ENCODE measurements at regions not wholly inside any gene's neighbourhood (a gene's known extent, or its start where the extent isn't known, plus 50 kb on each side); places are given as distances from the start of the nearest gene placed in this dataset.

- DNase-seq (ENCODE audit: low read depth), result no peak
Observed at GRCh38 chr6:14670806-14671205, 553.2 kb downstream of the CD83 start.

DNA sequence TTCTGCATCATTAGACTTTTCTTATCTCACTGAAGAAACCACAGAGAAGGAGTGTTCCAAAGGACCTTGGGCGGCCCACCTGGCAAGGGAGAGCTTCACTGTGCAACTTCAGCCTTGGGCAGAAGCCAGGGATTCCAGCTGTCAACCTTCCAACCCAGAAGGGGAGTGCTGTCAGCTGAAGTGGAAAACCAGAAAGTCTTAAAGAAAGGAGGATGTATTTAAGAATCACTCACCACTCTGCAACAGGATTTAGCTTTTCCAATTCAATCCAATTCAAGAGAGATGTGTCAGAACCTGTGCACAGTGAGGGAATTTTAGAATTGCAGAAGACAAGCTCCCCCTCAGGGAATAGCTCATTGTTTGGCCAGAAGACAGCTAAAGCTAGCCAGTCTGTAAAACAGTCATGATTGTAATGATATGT is 553.7 kb downstream of the CD83 start:
- DNase-seq (ENCODE audit: low read depth), result no peak

- no peak for DNase-seq (ENCODE audit: low read depth)
Observed at GRCh38 chr6:14671937-14672336, 554.4 kb downstream of the CD83 start.

- DNase-seq (ENCODE audit: low read depth), result no peak
Observed at GRCh38 chr6:14673201-14673600, 555.6 kb downstream of the CD83 start.

GRCh38 chr6:14674458-14674857 is 556.9 kb downstream of the CD83 start:
- no peak for DNase-seq (ENCODE audit: low read depth)

DNA sequence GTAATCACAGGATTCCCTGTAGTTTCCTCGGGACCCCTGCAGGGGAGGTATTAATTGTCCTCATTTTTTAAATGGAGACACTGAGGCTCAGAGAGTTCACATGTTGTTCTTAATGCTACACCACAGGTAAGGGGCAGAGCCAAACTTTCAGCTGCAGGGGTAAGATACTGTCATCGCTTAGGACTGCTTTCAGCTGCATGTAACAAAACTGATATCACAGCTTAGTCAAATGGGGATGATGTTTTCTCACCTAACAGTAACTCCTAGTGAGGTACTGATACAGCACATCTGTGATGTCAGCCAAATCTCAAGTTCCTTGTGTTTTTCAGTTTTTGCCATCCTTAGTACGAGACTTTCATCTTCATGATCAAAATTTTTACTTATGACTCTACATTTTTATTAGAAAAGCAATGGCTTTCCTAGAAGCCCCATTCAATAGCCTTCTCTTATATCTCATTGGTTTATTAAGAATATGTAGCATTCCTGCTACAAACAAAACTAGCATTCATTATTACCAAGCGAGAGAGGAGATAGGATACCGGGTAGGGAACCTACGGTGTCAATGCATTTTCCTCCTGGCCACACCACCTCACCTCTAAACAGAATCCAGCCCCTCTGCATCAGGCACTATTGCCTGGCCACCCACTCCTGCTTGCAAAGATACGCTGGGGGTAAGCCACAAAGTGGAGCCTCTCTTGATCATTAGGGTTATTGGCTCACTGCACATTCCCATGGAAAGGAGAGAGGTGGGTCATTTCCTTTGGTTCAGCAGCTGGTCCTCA is 557.5 kb downstream of the CD83 start:
- no peak for DNase-seq (ENCODE audit: low read depth)

DNA sequence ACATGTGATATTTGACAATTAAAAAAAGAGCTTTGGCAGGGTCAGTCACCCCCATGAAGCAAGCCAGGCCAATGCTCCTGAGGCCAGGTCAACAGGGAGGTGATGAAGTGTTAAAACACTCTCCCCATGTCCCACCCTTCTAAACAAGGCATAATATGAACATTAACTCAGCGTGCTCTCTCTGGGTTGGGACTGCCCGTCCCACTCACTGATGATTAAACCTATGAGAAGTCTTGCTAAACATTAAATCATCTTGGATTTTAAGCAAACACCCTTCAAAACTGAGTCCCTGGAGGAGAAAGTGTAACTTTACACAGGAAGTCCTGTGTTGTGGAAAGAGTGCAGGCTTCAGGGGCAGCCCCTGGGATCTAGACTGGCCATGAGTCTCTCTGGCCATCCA is 558.5 kb downstream of the CD83 start:
- DNase-seq (ENCODE audit: low read depth), result no peak

DNA sequence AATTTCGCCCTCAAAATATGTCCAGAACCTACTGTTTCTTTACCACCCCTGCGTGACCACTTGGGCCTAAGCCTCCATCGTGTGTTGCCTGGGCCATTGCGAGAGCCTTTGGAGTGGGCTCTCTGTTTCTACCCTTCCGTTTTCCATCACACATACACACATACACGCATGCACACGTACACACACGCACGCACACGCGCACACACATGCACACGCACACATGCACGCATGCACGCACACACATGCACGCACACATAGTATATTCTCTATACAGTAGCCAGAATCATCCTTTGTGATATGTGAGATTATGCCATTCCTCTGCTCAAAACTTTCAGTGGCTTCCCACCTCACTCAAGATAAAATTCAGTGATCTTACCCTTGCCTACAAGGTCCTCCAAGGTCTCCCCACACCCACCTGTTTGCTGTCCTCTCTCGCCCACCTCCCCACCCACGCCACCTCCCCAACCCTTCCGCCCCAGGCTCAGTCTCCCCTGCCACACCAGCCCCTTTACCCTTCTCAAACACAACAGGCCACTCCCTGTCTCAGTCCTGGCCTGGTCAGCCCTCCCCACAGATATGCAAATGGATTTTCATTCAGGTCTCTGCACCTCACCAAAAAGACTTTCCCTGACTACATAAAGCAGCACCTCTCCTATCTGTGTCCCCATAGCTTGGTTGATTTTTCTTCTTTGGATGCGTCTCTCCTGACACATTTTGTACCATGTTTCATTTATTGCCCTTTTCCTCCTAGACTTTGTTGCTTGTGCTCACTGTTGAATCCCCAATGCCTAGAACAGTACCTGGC is 559.6 kb downstream of the CD83 start:
- no peak for DNase-seq (ENCODE audit: low read depth)

GRCh38 chr6:14681699-14682487 is 564.0 kb upstream of the JARID2 start:
- no peak for DNase-seq (ENCODE audit: low read depth)

- no peak for DNase-seq (ENCODE audit: low read depth)
Observed at GRCh38 chr6:14682812-14683211, 563.1 kb upstream of the JARID2 start.

DNA sequence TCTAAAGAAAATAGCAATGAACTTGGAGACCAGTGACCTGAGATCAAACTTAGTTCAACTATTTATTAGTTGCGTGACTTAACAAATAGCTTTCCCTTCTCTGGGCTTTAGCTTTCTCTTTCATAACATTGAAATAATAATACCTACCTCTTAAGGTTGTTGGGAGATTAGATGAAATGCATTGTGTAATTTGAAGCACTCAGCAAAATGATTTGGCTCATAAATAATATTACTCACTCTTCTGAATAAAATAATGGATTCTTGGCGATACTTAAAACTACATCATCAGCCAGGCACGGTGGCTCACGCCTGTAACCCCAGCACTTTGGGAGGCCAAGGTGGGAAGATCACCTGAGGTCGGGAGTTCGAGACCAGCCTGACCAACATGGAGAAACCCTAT is 556.2 kb upstream of the JARID2 start:
- no peak for DNase-seq (ENCODE audit: low read depth)

DNA sequence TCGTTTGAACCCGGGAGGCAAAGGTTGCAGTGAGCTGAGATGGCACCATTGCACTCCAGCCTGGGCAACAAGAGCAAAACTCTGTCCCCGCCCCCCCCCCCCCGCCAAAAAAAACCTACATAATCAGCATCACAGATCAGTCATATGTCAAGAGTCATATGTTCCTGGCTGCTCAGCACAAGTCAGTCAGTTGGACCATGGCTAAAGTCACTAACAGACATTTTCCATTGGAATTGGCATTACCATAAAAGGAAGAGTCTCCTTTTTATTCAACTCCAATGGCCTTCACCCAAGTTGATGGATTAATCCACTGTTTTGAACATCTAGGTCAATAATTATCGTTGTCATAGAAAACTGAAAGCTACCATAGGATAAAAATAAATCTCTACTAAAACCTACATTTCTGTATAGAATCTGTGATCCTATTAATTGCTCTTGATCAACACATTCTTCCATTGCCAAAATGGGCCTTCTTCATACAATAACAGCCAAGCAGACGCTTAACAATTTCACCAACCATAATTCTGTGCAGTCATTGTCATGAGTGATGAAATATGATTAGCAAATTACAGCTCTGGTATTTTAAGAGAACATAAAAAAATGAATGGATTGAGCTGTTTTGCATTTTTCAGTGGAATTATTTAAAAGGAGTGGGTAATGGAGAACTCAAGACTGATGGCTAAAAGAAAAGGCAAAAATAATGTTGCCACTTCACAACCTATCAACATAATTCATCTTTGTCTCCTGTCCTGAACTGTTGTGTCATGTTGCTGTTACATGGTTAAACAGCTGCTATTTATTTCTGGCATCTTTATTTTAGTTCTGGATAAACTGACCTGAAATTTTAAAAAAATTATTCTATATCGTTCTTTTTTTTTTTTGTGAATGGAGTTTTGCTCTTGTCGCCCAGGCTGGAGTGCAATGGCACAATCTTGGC is 555.5 kb upstream of the JARID2 start:
- no peak for DNase-seq (ENCODE audit: low read depth)

- DNase-seq (ENCODE audit: low read depth), result no peak
Observed at GRCh38 chr6:14692208-14692607, 553.7 kb upstream of the JARID2 start.

- no peak for DNase-seq (ENCODE audit: low read depth)
Observed at GRCh38 chr6:14693301-14694192, 552.3 kb upstream of the JARID2 start.

GRCh38 chr6:14694308-14694707 is 551.6 kb upstream of the JARID2 start:
- DNase-seq (ENCODE audit: low read depth), result no peak

DNA sequence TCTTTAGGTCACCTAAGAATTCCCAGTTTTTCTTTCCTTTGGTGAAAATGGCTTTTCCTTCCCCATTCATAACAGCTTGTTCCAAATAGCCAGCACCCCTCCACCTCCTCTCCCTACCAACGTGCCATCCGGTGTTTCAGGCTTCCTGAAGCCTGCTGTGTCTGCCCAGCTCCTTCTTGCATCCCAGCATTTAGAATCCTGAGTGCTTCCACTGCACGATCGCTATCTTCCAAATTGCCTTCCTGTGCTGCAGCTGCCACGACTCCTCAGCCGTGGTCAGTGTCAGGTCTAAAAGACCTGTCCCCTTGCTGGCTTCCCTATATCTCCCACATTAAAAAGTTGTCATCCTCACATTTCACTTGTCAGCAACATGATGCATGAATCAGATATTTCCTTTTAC is 550.3 kb upstream of the JARID2 start:
- DNase-seq (ENCODE audit: low read depth), result no peak

GRCh38 chr6:14696367-14696766 is 549.5 kb upstream of the JARID2 start:
- DNase-seq (ENCODE audit: low read depth), result no peak

GRCh38 chr6:14697427-14697826 is 548.4 kb upstream of the JARID2 start:
- no peak for DNase-seq (ENCODE audit: low read depth)

- no peak for DNase-seq (ENCODE audit: low read depth)
Observed at GRCh38 chr6:14699803-14700601, 545.9 kb upstream of the JARID2 start.

- DNase-seq (ENCODE audit: low read depth), result no peak
Observed at GRCh38 chr6:14701946-14702345, 543.9 kb upstream of the JARID2 start.

Data from stimulated activated CD4-positive, alpha-beta T cell treated with anti-CD3 and anti-CD28 coated beads, Interleukin-2, amount 100 ng/mL, for 4 hours (primary cell).